Neural cell (in vitro differentiated cells): ENCODE measurements at regions not wholly inside any gene's neighbourhood (a gene's known extent, or its start where the extent isn't known, plus 50 kb on each side); places are given as distances from the start of the nearest gene placed in this dataset.

Source experiments
- H2AFZ ChIP-seq: fragments of 200-600, 300-800 bp; sonication (generic), shearing (Covaris generic); 2 replicates; pipeline ENCODE4 v1.6.0; 2014; ENCODE audit warnings: low read depth, mild to moderate bottlenecking, antibody characterized with exemption, low read length, moderate library complexity
- H3F3A ChIP-seq: fragments of 200-600 bp; shearing (Covaris generic); 2 replicates; pipeline ENCODE4 v1.6.1; 2016; ENCODE audit warnings: mild to moderate bottlenecking, moderate library complexity, mixed read lengths, antibody characterized with exemption, low read length; ENCODE audit not compliant: insufficient read depth, poor library complexity, severe bottlenecking
- H3K27ac ChIP-seq: fragments of 200-600, 300-800 bp; sonication (generic), shearing (Covaris generic); 2 replicates; pipeline ENCODE4 v1.5.1; 2014; ENCODE audit warnings: mild to moderate bottlenecking, low read length, moderate library complexity
- H3K27me3 ChIP-seq: fragments of 300-800, 200-600 bp; sonication (generic), shearing (Covaris generic); 2 replicates; pipeline ENCODE4 v1.6.0; 2014; ENCODE audit warnings: mild to moderate bottlenecking, low read depth, low read length, moderate library complexity; ENCODE audit not compliant: insufficient read depth
- H3K36me3 ChIP-seq: fragments of 300-800, 200-600 bp; sonication (generic), shearing (Covaris generic); 2 replicates; pipeline ENCODE4 v1.5.1; 2014; ENCODE audit warnings: mild to moderate bottlenecking, antibody characterized with exemption, low read length, moderate library complexity; ENCODE audit not compliant: insufficient read depth
- H3K4me2 ChIP-seq: fragments of 300-800, 200-600 bp; sonication (generic), shearing (Covaris generic); 2 replicates; pipeline ENCODE4 v1.6.0; 2014; ENCODE audit warnings: mild to moderate bottlenecking, low read length
- H3K4me3 ChIP-seq: fragments of 300-800, 200-600 bp; sonication (generic), shearing (Covaris generic); 2 replicates; pipeline ENCODE4 v1.5.1; 2014; ENCODE audit warnings: mild to moderate bottlenecking, low read length, moderate library complexity
- H3K79me2 ChIP-seq: fragments of 200-600 bp; shearing (Covaris generic); replicated peaks from 2 replicates; pipeline ENCODE4 v1.6.0; 2014; ENCODE audit warnings: mild to moderate bottlenecking, low read length, moderate library complexity; ENCODE audit not compliant: insufficient read depth
- H3K9ac ChIP-seq: fragments of 300-800, 200-600 bp; sonication (generic), shearing (Covaris generic); 2 replicates; pipeline ENCODE4 v1.6.1; 2016; ENCODE audit warnings: mild to moderate bottlenecking, low read length, mixed read lengths
- H3K9me2 ChIP-seq: fragments of 200-600 bp; shearing (Covaris generic); 2 replicates; pipeline ENCODE4 v1.6.1; 2016; ENCODE audit warnings: mild to moderate bottlenecking, low read length, mixed read lengths; ENCODE audit not compliant: insufficient read depth
- H3K9me3 ChIP-seq: fragments of 200-600, 300-800 bp; sonication (generic), shearing (Covaris generic); 2 replicates; pipeline ENCODE4 v1.6.1; 2016; ENCODE audit warnings: mild to moderate bottlenecking, mixed run types, low read length, moderate library complexity, mixed read lengths
- H4K20me1 ChIP-seq: fragments of 200-600 bp; shearing (Covaris generic); 2 replicates; pipeline ENCODE4 v1.6.1; 2016; ENCODE audit warnings: mild to moderate bottlenecking, mixed run types; ENCODE audit not compliant: insufficient read depth
- EP300 ChIP-seq: fragments of 450-650 bp; conservative IDR thresholded peaks from 2 replicates; pipeline ENCODE4 v1.6.1; 2014; ENCODE audit warnings: antibody characterized with exemption, mild to moderate bottlenecking, moderate library complexity; ENCODE audit not compliant: poor library complexity, severe bottlenecking
- EZH2 ChIP-seq: fragments of 200-600, 300-800 bp; shearing (Covaris generic), sonication (generic); IDR thresholded peaks from 2 replicates; pipeline ENCODE4 v1.6.1; 2014; ENCODE audit warnings: antibody characterized with exemption, low read length, borderline replicate concordance, mild to moderate bottlenecking; ENCODE audit not compliant: insufficient read depth, poor library complexity, severe bottlenecking
- MXI1 ChIP-seq: fragments of 450-650 bp; conservative IDR thresholded peaks from 2 replicates; pipeline ENCODE4 v1.6.1; 2014; ENCODE audit warnings: antibody characterized with exemption, mild to moderate bottlenecking; ENCODE audit not compliant: poor library complexity, severe bottlenecking
- POLR2AphosphoS5 ChIP-seq: IDR thresholded peaks from 2 replicates; pipeline ENCODE4 v1.6.1; 2012
- RAD21 ChIP-seq: fragments of 450-650 bp; conservative IDR thresholded peaks from 2 replicates; pipeline ENCODE4 v1.6.1; 2014; ENCODE audit warnings: antibody characterized with exemption, mild to moderate bottlenecking, moderate library complexity
- REST ChIP-seq: IDR thresholded peaks from 2 replicates; pipeline ENCODE4 v1.6.1; 2012; ENCODE audit warnings: borderline replicate concordance
- SMC3 ChIP-seq: fragments of 450-650 bp; conservative IDR thresholded peaks from 2 replicates; pipeline ENCODE4 v1.6.1; 2014; ENCODE audit warnings: antibody characterized with exemption, mild to moderate bottlenecking, moderate library complexity; ENCODE audit not compliant: poor library complexity
- TAF1 ChIP-seq: IDR thresholded peaks from 2 replicates; pipeline ENCODE4 v1.6.1; 2012; ENCODE audit warnings: low read depth
- TF ChIP-seq, protein P1 (sequence below): fragments of 450-650 bp; IDR thresholded peaks from 2 replicates; pipeline ENCODE4 v1.5.1; 2014; ENCODE audit warnings: antibody characterized with exemption, mild to moderate bottlenecking, moderate library complexity; ENCODE audit not compliant: poor library complexity, severe bottlenecking

DNA sequence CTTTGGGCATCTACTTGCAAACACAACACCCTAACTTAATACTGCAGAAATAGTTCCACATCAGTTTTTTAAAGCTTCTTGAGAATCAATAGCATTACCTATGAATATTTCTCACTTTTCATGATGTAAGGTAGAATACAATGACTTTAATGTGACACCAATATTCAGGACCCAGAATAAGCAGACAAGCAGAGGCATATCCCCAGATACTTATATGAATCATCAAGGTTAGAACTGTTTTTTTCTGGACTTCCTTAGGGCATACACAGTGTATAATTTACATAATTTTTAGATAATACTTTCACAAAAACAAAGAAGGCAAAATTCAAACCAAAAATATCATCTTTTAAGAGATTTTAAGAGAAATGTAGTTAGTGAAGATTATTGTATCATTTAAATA lies 885.8 kb downstream of the FSCB start:
- Histone ChIP-seq H2AFZ (no peak overlapping the region), H4K20me1 (no peaks in the 10 kb centered on the region), H3K9ac (no peak overlapping the region), H3K79me2 (no peaks in the 10 kb centered on the region), H3K4me2 (no peak overlapping the region), H3K4me3 (no peak overlapping the region), H3K9me3 (no peaks in the 10 kb centered on the region), H3K9me2 (no peaks in the 10 kb centered on the region), H3K36me3 (no peaks in the 10 kb centered on the region), H3F3A (no peaks in the 10 kb centered on the region), H3K27me3 (no peaks in the 10 kb centered on the region), H3K27ac (no peak overlapping the region)
- TF ChIP-seq POLR2AphosphoS5 (no peak), MXI1 (no peak), TAF1 (no peak), SMC3 (no peak), EP300 (no peak), EZH2 (no peak), REST (no peak), RAD21 (no peak)
- TF ChIP-seq, protein P1, sequence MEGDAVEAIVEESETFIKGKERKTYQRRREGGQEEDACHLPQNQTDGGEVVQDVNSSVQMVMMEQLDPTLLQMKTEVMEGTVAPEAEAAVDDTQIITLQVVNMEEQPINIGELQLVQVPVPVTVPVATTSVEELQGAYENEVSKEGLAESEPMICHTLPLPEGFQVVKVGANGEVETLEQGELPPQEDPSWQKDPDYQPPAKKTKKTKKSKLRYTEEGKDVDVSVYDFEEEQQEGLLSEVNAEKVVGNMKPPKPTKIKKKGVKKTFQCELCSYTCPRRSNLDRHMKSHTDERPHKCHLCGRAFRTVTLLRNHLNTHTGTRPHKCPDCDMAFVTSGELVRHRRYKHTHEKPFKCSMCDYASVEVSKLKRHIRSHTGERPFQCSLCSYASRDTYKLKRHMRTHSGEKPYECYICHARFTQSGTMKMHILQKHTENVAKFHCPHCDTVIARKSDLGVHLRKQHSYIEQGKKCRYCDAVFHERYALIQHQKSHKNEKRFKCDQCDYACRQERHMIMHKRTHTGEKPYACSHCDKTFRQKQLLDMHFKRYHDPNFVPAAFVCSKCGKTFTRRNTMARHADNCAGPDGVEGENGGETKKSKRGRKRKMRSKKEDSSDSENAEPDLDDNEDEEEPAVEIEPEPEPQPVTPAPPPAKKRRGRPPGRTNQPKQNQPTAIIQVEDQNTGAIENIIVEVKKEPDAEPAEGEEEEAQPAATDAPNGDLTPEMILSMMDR = no peak

DNA sequence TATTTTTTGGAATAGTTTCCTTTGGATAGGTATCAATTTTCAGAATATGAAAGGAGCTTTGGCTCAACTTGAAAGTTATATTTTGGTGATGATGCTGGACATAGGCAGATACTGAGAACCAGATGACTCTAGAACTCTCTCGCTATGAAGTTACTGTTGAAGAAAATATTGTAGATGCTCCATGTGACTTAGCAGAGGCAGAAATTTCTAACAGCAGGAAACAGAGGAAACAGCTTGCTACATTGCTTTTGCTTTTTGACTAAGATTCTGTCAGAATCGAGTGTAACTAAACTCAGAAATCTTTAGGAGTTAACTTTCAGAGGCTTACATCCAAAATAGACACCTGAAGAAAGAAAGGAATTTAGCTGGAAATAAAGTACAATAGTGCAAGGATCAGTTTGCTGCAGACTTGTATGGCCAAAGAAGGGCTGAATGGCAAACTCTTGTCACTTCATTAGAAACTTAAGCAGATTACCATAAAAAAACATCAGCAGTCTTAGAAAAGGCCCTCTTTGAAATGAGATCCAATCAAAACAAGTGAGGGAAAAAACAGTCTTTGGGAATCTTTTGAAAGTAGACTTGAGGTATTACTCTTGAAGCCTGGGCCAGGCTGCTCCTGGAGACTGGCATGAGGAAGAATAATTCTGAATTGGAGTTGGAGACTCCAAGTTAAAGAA lies 911.8 kb downstream of the FSCB start:
- H4K20me1 ChIP-seq = no peaks in the 10 kb centered on the region
- H3K36me3 ChIP-seq = no peaks in the 10 kb centered on the region

More for the DNA sequence above, 911.8 kb downstream of the FSCB start:
- Histone ChIP-seq H3K27ac (no peak overlapping the region), H3K4me2 (no peak overlapping the region), H3K4me3 (no peak overlapping the region), H2AFZ (no peak overlapping the region), H3K27me3 (no peaks in the 10 kb centered on the region), H3K79me2 (no peaks in the 10 kb centered on the region), H3K9me3 (no peaks in the 10 kb centered on the region), H3F3A (no peaks in the 10 kb centered on the region), H3K9me2 (no peaks in the 10 kb centered on the region), H3K9ac (no peak overlapping the region)
- TF ChIP-seq RAD21 = no peak
- TF ChIP-seq, protein P1 = no peak
- no peak for TF ChIP-seq REST
- TF ChIP-seq MXI1 = no peak
- TF ChIP-seq SMC3 = no peak
- TF ChIP-seq TAF1 = no peak
- no peak for TF ChIP-seq POLR2AphosphoS5
- TF ChIP-seq EP300 = no peak
- TF ChIP-seq EZH2 = no peak
